ENCODE measurements at regions not wholly inside any gene's neighbourhood (a gene's known extent, or its start where the extent isn't known, plus 50 kb on each side); places are given as distances from the start of the nearest gene placed in this dataset.

DNA sequence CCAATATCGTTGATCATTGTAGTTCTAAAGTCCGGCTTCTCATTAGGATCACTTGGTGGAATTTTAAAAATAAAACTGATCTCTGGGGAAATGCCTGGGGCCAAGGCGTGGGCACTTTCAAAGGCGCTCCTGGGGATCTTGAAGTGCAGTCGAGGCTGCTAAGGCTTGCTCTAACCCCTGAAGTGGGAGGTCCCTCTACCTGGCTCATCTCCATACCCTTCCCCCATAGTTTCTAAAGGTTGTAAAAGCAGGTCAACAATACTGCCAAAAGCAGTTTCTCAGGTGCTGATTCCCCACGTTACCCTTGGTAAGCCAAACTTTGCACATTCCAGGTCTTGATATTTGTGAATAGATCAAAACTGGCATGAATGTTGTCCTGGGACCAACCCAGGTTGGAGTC, 79.0 kb upstream of the SP8 start:
- ChIA-PET SMC1A (ENCODE audit: uncharacterized antibody, unreplicated experiment) (no interaction called here), POLR2A (no interaction called here), RAD21 (ENCODE audit: unreplicated experiment) (no interaction called here), CTCF (no interaction called here)
- no peaks in the 10 kb centered on the region for H3K27me3 ChIP-seq (replicated peaks in 1 of 2; ENCODE audit: control insufficient read depth in 2 of 2, insufficient read depth in 2 of 2, low read length in 1 of 2)
- WGBS (ENCODE audit: insufficient coverage, insufficient replicate concordance, low lambda C conversion rate, missing lambda C conversion rate), result 16% methylated on average over 6 of the region's 6 CpGs
- H3K79me2 ChIP-seq (ENCODE audit: control insufficient read depth, insufficient read depth, low read length), result no peaks in the 10 kb centered on the region
- no peaks in the 10 kb centered on the region for H3K9me3 ChIP-seq (replicated peaks; ENCODE audit: control insufficient read depth, insufficient read depth, low read length)
- DNase-seq (ENCODE audit: low read depth, low spot score) (no peak), FAIRE-seq (no peak), ATAC-seq (no peak)
- intact Hi-C loops (cut with micrococcal nuclease; ENCODE audit: unreplicated experiment) (no loop called here), in situ Hi-C loops (cut with MboI) (no loop called here)
- no peak overlapping the region for H3K9ac ChIP-seq (ENCODE audit: control insufficient read depth, insufficient read depth, low read length)
- H2AFZ ChIP-seq (ENCODE audit: control insufficient read depth, low read depth, low read length), result no peak overlapping the region
- no peak overlapping the region for H3K27ac ChIP-seq (ENCODE audit: control insufficient read depth, insufficient read depth)
- BruUV-seq (replicated peaks), result no TSS peak
- no peak overlapping the region for H3K4me2 ChIP-seq (ENCODE audit: control insufficient read depth, insufficient read depth)
- H3K4me3 ChIP-seq, result no peak overlapping the region
- no peaks in the 10 kb centered on the region for H3K4me1 ChIP-seq (ENCODE audit: control insufficient read depth, insufficient read depth, low read length)
- TF ChIP-seq MYC (IDR thresholded peaks at IDR 0.05; ENCODE audit: insufficient read depth, insufficient read length, insufficient replicate concordance, low read length, severe bottlenecking), result no peak
- no peak for TF ChIP-seq FOXK2 (IDR thresholded peaks at IDR 0.05)
- TF ChIP-seq ZZZ3 (IDR thresholded peaks at IDR 0.05; ENCODE audit: control insufficient read depth, insufficient read length, low read depth), result no peak
- no peak for TF ChIP-seq CHD1 (IDR thresholded peaks at IDR 0.05; ENCODE audit: low read depth, low read length)
- TF ChIP-seq MXI1 (IDR thresholded peaks at IDR 0.05; ENCODE audit: low read depth, low read length), result no peak
- TF ChIP-seq JUND (IDR thresholded peaks at IDR 0.05; ENCODE audit: low read depth, low read length), result no peak
- no peak for TF ChIP-seq HCFC1 (IDR thresholded peaks at IDR 0.05; ENCODE audit: low read length)
- TF ChIP-seq CBFB (IDR thresholded peaks at IDR 0.05; ENCODE audit: low read depth), result no peak
- TF ChIP-seq, protein P1, sequence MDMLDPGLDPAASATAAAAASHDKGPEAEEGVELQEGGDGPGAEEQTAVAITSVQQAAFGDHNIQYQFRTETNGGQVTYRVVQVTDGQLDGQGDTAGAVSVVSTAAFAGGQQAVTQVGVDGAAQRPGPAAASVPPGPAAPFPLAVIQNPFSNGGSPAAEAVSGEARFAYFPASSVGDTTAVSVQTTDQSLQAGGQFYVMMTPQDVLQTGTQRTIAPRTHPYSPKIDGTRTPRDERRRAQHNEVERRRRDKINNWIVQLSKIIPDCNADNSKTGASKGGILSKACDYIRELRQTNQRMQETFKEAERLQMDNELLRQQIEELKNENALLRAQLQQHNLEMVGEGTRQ (IDR thresholded peaks at IDR 0.05; ENCODE audit: borderline replicate concordance, low read depth, low read length), result no peak
- no peak for TF ChIP-seq YY1 (IDR thresholded peaks at IDR 0.05; ENCODE audit: low read depth, low read length)
- TF ChIP-seq BACH1 (IDR thresholded peaks at IDR 0.05; ENCODE audit: borderline replicate concordance), result no peak
- TF ChIP-seq, protein P2, sequence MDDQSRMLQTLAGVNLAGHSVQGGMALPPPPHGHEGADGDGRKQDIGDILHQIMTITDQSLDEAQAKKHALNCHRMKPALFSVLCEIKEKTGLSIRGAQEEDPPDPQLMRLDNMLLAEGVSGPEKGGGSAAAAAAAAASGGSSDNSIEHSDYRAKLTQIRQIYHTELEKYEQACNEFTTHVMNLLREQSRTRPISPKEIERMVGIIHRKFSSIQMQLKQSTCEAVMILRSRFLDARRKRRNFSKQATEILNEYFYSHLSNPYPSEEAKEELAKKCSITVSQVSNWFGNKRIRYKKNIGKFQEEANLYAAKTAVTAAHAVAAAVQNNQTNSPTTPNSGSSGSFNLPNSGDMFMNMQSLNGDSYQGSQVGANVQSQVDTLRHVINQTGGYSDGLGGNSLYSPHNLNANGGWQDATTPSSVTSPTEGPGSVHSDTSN (IDR thresholded peaks at IDR 0.05; ENCODE audit: insufficient replicate concordance, low read depth, low read length), result no peak
- H4K20me1 ChIP-seq (ENCODE audit: control insufficient read depth, insufficient read depth), result no peaks in the 10 kb centered on the region
- no peaks in the 10 kb centered on the region for H3K36me3 ChIP-seq (ENCODE audit: control insufficient read depth in 2 of 2, insufficient read depth in 2 of 2, low read length in 1 of 2)
